ENCODE measurements at regions not wholly inside any gene's neighbourhood (a gene's known extent, or its start where the extent isn't known, plus 50 kb on each side); places are given as distances from the start of the nearest gene placed in this dataset.

DNA sequence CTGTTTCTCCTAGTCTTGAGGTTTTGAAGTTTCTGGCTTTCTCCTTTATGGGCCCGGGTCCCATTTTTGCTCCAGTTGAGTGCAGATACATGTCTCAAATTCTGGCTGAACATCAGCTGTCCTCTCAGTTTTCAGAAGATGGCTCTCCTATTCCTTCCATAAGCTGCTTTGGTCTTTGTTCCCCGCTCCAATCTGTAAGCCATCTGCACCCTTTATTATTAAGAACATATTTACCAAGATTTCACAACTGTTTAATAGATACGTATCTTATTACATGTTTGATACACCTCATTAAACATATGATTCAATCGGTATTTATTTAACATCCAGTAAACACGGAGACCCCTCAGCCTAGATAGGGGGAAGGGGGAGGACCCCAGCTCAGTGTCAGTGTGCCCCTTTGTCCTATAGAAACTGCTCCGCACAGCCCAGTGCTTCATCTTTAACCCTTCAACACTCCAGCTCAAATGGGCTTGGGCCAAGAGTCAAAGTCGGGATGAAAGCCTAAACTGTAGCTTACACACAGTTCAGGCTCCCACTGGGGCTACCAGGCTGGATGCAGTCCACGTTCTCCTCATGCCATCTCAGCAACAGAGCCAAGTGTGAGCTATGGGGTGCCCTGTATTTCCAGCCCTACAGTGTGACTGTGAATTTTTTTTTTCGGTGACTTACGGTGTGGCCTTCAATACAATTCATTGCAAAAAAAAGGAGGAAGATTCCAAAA lies 166.0 kb upstream of the ZFHX3 start:
- H3K4me1 ChIP-seq (ENCODE audit: low read length): no peaks in the 10 kb centered on the region
- no peak overlapping the region for H3K27ac ChIP-seq (ENCODE audit: low read length)
- H3K9me3 ChIP-seq (ENCODE audit: insufficient read depth, low read length): 0 out of 2 replicates have a peak, but pooled peaks cover 3% of the 10 kb centered on the region
- H3K9ac ChIP-seq (ENCODE audit: low read length): no peak overlapping the region
- no peak overlapping the region for H3K4me2 ChIP-seq (ENCODE audit: low read length)
- TF ChIP-seq CTCF (IDR thresholded peaks at IDR 0.05; ENCODE audit: low read depth, low read length) (no peak), EZH2phosphoT487 (IDR thresholded peaks at IDR 0.05; ENCODE audit: low read depth) (no peak)
- H3K36me3 ChIP-seq (replicated peaks; ENCODE audit: low read depth, low read length): no peaks in the 10 kb centered on the region
- no peaks in the 10 kb centered on the region for H4K20me1 ChIP-seq (ENCODE audit: insufficient read depth, low read length)
- no peaks in the 10 kb centered on the region for H3K27me3 ChIP-seq (ENCODE audit: low read depth, low read length)
- H2AFZ ChIP-seq (ENCODE audit: low read depth, low read length): no peak overlapping the region
- H3K79me2 ChIP-seq (ENCODE audit: low read length): no peaks in the 10 kb centered on the region
- H3K4me3 ChIP-seq (ENCODE audit: low read length): no peak overlapping the region

DNA sequence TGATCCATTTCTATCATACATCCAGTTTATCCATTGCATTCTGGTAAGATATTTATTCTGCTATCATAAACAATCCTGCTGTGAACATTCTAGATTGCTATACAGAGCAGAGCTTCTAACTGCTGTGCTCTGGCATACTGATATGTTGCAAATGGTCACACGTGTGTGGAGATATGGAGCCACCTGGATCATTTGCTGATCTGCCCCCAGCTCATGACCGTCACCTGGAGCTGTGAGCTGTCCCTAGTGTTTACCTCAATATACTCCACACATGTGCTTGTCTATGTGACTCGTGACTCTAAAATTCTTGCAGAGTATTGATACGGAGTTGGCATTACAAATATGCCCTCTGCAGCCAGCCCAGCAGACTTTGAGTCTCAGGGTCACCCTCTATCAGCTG lies 164.5 kb upstream of the ZFHX3 start:
- Histone ChIP-seq H3K4me3 (ENCODE audit: low read length) (no peak overlapping the region), H3K36me3 (replicated peaks; ENCODE audit: low read depth, low read length) (no peaks in the 10 kb centered on the region), H3K4me2 (ENCODE audit: low read length) (no peak overlapping the region), H3K79me2 (ENCODE audit: low read length) (no peaks in the 10 kb centered on the region), H4K20me1 (ENCODE audit: insufficient read depth, low read length) (no peaks in the 10 kb centered on the region), H3K9me3 (ENCODE audit: insufficient read depth, low read length) (0 out of 2 replicates have a peak, but pooled peaks cover 3% of the 10 kb centered on the region), H3K27me3 (ENCODE audit: low read depth, low read length) (no peaks in the 10 kb centered on the region), H2AFZ (ENCODE audit: low read depth, low read length) (no peak overlapping the region), H3K4me1 (ENCODE audit: low read length) (no peaks in the 10 kb centered on the region), H3K9ac (ENCODE audit: low read length) (no peak overlapping the region), H3K27ac (ENCODE audit: low read length) (no peak overlapping the region)
- no peak for TF ChIP-seq CTCF (IDR thresholded peaks at IDR 0.05; ENCODE audit: low read depth, low read length)
- no peak for TF ChIP-seq EZH2phosphoT487 (IDR thresholded peaks at IDR 0.05; ENCODE audit: low read depth)

DNA sequence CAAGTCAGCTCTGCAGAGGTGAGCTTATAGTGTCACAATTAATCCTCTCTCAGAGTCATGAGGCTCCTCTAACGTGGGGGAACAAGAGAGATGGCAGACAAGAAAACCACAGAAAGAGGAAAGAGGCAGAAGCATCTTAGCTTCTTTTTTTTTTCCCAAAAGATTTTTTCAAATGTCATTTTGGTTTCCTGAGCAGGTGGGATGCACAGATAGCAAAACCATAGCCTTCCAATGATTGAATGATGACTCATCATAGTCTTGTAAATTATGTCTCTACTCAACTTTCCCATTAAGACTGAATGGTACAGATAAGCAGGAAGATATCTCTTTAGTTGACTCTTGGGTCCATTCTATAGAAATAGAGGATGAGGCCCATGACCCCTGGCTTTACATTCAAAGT lies 162.8 kb upstream of the ZFHX3 start:
- Histone ChIP-seq H4K20me1 (ENCODE audit: insufficient read depth, low read length) (no peaks in the 10 kb centered on the region), H3K27ac (ENCODE audit: low read length) (no peak overlapping the region), H3K9me3 (ENCODE audit: insufficient read depth, low read length) (no peaks in the 10 kb centered on the region), H3K4me2 (ENCODE audit: low read length) (no peak overlapping the region), H3K4me1 (ENCODE audit: low read length) (no peaks in the 10 kb centered on the region), H3K4me3 (ENCODE audit: low read length) (no peak overlapping the region), H3K36me3 (replicated peaks; ENCODE audit: low read depth, low read length) (no peaks in the 10 kb centered on the region), H2AFZ (ENCODE audit: low read depth, low read length) (no peak overlapping the region), H3K79me2 (ENCODE audit: low read length) (no peaks in the 10 kb centered on the region), H3K27me3 (ENCODE audit: low read depth, low read length) (no peaks in the 10 kb centered on the region), H3K9ac (ENCODE audit: low read length) (no peak overlapping the region)
- TF ChIP-seq CTCF (IDR thresholded peaks at IDR 0.05; ENCODE audit: low read depth, low read length): no peak
- TF ChIP-seq EZH2phosphoT487 (IDR thresholded peaks at IDR 0.05; ENCODE audit: low read depth): no peak

GRCh38 chr16:73210084-73210483 lies 162.2 kb upstream of the ZFHX3 start:
- Histone ChIP-seq H2AFZ (ENCODE audit: low read depth, low read length) (no peak overlapping the region), H3K9ac (ENCODE audit: low read length) (no peak overlapping the region), H3K36me3 (replicated peaks; ENCODE audit: low read depth, low read length) (no peaks in the 10 kb centered on the region), H3K9me3 (ENCODE audit: insufficient read depth, low read length) (no peaks in the 10 kb centered on the region), H3K27ac (ENCODE audit: low read length) (no peak overlapping the region), H3K4me1 (ENCODE audit: low read length) (no peaks in the 10 kb centered on the region), H3K4me3 (ENCODE audit: low read length) (no peak overlapping the region), H3K79me2 (ENCODE audit: low read length) (no peaks in the 10 kb centered on the region), H3K27me3 (ENCODE audit: low read depth, low read length) (no peaks in the 10 kb centered on the region), H4K20me1 (ENCODE audit: insufficient read depth, low read length) (no peaks in the 10 kb centered on the region), H3K4me2 (ENCODE audit: low read length) (no peak overlapping the region)
- TF ChIP-seq CTCF (IDR thresholded peaks at IDR 0.05; ENCODE audit: low read depth, low read length): no peak
- no peak for TF ChIP-seq EZH2phosphoT487 (IDR thresholded peaks at IDR 0.05; ENCODE audit: low read depth)
